HG03565 (cell line): ENCODE measurements at regions not wholly inside any gene's neighbourhood (a gene's known extent, or its start where the extent isn't known, plus 50 kb on each side); places are given as distances from the start of the nearest gene placed in this dataset.
"Not testable (repeated sequence)": the region's sequence is repeated elsewhere in the genome, so short reads cannot be mapped to it uniquely, and the experiment has no call there.

Source experiments
- ATAC-seq: cut with Tn5 transposase; IDR thresholded peaks from one replicate; pipeline ENCODE4 v1.9.1; 2021; ENCODE audit warnings: mild to moderate bottlenecking, moderate library complexity; ENCODE audit not compliant: unreplicated experiment

DNA sequence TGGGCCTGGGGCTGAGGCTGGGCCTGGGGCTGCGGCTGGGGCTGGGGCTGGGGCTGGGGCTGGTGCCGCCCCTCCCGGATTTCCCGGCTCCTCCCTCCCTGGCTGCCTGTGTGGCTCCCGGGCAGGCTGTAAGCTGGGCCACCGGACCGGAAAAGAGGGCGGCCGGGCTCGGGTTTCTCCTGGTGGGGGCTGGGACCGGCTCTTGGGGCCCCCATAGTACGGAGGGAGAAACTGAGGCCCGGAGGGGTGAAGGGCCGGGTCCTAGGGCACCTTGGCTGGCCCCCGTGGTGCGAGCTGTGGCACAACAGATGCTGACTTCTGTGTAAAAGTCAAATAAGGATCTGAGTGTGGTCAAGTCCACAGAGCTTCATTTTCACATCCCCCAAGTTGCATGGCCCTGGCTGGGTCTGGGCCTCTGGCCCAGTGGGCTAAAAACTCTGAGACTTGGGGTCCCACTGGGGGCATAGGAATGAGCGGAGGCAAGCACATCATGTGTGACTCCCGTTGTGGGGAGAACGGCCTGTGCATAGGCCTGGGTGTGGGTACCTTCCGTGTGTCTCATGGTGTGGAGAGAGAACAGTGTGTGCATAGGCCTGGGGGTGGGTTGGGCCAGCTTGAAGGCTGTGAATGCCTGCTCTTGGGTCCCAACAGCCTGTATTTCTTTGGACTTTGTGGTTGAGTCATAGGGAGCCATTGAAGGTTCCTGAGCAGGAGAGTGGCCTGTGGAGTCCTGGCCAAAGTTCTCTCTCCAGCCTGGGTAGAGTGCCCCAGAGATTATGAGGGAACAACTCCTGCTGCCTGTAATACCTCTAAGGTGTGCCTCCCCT is 123.9 kb upstream of the CIBAR2 start:
- ATAC-seq: no peak

DNA sequence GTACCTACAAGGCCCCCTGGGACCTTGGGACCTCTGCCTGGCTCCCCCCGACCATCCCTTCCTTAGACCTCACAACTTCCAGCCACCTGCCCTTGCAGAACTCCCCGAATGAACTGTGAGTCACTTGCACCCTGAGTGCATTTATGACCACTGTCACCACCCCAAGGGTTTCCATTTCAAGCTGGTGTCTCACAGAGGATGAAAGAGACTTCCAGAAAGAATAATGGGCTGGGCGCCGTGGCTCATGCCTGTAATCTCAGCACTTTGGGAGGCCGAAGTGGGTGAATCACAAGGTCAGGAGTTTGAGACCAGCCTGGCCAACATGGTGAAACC is 124.5 kb upstream of the CIBAR2 start:
- ATAC-seq: no peak

DNA sequence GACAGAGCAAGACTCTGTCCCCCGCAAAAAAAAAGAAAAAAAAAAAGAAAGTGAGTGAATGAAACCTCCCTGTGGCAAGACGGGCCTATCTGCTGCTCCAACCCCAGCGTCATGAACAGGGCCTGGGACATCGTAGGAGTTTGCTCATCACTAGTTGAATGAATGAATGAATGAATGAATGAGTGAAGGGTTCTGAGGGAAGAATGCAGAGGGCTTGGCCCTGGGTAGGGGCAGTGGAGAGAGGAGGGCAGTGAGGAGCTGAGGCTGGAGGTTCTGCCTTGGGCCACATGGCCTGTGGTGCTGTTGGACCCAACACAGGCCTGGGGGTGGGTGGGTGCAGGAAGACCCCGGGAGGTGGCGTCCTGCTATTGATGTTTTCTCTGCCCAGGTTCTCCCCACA is 125.5 kb upstream of the CIBAR2 start:
- ATAC-seq: no peak

DNA sequence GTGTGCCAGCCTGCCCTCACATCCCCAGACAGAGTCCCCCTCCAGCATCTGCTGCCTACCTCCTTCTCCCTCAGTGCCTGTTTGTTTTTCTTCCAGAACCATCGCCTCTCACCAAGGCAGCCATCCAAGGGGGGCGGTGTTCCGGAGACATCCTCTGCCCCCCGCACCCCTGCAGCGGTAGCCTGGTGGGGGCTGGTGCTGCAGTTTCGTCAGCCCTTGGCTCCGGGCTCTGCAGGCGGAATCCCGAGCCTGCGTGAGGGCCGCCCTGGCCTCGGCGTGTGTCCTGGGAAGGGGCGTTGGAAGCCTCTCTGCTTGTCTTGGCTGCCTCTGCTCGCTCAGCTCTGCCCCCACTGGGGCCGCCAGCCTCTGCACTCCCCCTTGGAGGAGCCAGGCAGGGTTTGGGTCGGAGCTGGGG is 126.0 kb upstream of the CIBAR2 start:
- ATAC-seq: no peak

DNA sequence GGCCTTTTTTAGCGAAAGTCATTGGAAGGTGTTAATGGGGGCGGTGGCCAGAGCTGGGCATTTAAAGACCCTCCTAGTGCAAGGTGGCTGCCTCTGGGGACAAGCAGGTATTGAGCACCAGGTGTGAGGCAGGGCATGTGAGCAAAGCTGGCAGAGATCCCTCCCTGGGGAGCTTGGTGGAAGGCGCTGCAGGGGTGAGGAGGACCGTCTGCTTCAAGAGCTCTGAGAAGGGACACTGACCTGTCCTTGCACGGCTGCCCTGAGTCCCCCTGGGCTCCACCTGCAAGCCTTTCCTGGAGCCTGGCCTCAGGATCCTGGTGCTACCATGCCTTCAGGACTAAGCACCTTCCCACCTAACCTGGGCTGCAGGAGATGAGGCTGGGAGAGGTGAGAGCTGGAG is 127.0 kb upstream of the CIBAR2 start:
- no peak for ATAC-seq

DNA sequence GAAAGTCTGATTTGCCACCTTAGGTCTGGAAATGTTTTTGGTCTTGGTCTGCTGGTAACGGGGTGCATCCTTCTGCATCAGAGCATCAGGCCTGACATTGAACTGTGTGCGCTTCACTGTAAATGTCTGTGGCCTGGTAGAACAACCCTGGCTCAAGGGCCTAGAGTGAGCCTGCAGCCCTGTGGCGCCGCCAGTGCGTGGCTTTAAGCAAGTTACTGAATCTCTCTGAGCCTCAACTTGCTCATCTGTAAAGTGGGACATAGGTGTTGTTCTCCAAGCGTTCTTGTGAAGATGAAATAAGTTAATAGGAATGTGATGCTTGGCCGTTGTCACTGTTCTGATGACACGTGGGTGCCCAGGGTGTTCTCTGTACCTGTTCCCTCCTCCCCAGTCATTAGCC is 127.6 kb upstream of the CIBAR2 start:
- ATAC-seq: no peak

DNA sequence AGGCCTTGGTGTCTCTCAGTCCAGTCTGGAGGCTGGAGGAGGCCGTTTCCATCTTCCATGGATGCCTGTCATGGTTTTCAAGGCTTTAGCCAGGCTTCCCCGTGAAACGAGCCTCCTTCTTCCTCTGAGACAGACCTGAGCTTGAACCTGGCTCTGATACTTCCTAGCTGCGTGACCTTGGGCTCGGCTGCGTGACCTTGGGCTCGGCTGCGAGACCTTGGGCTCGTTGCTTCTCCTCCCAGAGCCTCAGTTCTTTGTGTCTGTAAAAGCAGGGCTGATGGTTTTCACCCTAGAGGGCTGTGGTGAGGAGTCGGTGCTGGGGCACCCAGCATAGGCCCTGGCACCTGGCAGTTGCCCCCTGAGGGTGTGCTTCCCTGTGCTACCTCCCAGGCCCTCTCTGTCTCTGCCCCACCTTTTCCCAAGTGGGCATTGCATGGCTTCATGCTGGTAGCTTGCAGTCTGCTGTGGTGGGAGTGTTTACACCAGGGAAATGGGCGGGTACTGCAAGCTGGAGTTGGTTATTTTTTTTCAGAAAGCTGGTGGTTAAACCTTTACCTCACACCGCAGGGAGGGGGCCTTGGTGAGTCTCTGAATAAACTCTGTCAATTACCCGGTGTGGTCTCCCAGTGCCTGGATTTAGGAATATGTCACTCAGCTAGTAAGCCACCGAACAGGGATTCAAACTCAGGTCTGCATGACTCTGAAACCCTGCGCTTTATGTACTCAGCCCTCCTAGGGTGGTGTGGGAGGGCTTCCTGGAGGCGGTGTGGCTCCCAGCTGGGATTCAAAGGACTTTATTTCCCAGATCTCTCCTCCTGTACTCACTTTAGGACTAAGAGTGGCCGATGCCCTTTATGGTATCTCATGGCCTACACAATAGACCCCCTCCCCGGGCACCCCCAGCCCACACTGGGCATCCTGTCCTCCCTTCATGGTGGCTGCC is 129.0 kb upstream of the CIBAR2 start:
- ATAC-seq: no peak

DNA sequence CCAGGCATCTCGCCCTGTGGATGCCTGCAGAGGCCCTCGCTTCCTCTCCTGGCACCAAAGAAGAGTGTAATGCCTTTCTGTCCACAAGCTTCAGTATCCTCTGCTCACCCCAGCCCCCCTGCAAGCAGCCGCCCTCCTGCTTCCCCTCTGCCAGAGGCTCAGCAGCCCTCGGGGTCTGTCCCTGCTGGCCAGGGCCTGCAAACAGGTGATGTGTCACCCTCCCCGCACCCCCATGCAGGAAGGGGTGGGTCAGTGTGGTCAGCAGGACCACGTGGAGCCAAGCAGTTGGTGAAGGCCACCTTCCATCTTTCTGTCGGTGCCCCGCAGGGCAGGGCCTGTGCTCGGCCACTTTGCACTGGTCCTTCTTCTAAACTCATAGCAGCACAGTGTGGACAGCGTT is 129.9 kb upstream of the CIBAR2 start:
- ATAC-seq: no peak

DNA sequence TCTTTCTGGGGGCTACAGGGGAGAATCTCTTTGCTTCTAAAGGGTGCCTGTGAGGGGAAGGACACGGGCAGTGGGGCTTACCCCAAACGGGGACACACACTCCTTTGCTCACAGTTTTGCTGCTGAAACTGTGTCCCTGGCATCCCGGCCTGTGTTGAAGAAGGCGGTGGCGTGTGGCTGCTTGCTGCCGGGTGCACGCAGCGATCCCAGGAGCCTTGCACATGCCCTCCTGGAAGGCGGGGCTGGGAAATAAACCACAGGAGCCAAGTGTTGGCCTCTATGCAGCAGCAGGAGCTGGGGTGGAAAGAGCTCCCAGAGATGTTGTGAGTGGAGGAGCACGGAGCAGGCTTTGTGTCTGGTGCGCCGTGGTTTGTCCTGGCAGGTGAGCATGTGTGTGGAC is 131.0 kb upstream of the CIBAR2 start:
- no peak for ATAC-seq

DNA sequence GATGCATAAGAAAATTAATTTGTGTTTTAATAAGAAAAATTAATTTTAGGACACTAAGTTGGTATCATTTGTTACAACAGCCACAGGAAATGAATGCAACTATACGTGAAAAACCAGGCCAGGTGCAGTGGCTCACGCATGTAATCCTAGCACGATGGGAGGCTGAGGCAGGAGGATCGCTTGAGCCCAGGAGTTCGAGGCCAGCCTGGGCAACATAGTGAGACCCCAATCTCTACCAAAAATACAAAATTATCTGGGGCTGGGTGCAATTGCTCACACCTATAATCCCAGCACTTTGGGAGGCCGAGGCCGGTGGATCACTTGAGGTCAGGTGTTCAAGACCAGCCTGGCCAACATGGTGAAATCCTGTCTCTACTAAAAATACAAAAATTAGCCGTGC is 132.2 kb upstream of the CIBAR2 start:
- ATAC-seq: not testable (repeated sequence)

DNA sequence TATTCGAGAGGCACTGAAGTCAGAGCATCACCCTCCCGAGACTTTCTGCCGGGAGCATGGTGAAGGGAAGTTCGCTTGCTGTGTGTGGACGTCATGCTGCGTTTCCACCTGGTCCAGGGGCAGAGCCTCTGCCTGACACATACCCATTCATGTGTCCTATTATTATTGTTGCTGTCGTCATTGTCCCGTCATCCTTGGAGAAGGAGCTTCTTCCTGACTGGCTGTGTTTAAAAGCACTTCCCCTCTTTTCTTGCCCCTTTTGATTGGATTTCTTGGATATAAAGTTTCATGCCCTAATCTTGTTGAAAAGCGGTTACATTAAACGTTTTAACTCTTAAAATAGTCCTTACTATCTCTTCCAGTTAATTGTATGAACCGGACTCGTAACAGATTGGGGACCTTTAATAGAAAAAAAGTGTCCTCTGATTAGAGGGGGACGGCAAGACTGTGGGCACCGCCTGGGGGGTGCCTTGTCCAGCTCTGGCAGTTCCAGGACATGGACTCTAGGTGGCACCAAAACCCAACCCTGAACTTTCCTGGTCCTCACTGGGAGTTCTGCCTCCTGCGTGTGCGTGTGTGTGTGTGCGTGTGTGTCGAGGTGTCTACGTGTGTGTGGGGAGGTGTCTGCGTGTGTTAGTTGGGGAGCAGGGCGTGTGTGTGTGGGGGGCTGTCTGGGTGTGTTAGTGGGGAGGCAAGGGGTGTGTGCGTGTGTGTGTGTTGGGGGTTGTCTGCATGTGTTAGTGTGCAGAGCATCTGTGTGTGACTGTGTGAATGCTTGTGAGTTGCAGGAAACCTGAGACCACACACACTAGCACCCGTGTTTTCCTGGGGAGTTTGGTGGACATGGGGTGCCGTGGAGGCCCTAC is 133.3 kb upstream of the CIBAR2 start:
- ATAC-seq: no peak

DNA sequence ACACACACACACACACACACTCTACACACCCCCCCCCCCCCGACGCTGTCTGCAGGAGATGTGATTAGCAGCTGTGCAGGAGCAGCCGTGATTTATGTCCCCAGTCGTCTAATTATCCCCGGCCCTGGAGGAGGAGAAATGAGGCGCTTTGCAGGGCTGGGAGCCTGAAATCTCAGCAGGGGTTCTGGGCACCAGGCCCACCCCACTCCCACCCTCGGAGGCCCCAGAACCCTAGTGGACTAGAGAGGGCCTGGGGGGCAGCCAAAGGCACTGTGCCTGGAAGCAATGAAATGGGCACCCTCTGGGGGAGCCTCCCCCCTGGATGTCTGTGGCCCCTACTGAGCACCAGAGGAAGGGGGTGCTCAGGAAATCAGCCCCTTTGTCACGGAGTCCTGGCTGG is 134.2 kb upstream of the CIBAR2 start:
- no peak for ATAC-seq

DNA sequence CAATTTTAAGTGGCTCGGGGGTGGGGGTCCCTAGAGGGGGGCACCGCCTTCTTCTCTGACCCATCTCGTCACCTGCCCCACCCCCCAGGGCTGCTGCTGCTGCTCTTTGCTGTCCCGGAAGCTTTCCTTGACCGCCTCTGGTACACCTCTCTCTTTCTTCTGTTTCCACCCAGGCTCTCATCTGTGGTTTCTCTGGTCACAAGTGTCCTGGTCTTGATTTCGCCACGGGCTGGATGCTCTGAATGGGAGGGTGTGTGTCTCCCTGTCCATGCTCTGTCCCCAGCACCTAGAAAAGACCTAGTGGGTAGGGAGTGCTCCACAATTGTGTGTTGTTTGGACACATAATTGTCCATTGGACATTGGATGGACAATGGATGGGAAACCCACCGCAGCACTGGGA is 134.7 kb upstream of the CIBAR2 start:
- ATAC-seq: no peak

DNA sequence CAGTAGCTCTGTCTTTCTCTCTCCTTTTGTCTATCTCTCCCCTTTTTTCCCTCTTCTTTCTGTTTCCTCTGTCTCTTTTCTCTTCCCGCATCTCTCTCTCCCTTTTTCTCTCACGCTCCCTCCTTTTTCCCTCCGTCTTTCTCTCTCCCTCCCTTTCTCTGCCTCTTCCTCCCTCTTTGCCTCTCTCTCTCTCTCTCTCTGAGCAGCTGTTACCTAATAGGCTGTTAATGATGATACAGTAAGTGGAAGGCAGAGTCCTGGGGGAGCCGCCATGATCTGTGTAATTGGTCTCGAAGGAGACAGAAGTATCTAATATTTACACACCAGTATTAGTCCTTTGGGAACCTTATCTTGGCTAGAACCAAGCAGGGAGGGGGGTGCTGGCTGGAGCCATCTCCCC is 136.1 kb upstream of the CIBAR2 start:
- ATAC-seq: no peak

DNA sequence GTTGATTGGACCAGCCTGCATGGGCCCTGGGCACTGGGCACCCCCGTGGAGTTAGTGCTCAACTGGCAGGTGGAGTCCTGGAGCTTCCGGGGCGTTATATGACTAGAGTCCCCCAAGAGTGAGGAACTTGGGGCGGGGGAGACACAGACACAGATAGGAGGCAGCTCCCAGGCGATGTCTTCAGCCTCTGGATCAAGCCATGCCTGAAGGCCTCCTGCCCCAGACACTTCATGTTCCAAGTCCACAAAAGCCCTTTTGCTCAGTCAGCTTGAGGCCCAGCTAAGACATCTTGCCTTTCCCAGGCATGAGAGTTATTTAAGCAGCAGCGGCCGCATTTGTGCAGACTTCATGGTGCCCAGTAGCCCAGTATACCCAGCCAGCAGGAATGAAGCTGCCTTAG is 136.6 kb upstream of the CIBAR2 start:
- no peak for ATAC-seq

DNA sequence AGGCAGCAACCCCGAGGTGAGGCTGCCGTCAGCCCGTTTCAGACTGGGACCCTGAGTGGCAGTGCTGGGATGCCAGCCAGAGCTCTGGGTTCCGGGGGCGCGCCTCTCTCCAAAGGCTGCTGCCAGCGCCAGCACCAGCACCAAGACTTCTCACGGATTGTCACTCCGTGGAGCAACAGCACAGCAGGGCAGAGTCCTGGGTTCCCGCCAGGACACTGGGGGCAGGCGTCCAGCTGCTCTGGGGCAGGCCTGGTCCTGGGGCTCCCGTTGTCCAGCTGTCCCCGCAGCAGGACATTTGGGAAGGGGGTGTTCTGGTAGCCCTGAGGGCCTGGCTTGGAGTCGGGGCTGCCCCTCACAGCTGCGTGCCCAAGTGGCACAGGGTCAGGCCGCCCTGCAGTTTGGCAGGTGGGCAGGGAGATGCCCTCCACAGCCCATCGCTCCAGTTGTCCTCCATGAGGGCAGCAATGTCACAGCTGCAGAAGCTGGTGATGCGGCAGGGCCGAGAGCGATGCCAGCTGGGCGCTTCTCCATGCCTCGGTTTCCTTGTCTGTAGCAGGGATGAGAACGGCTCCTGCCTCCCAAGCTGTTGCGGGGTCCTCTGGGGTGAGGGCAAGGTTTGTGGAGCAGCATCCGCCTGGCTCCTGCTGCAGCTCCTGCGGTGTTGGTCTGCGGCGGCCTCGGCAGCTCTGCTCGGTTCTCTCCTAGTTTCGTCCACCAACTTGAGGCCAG is 137.3 kb upstream of the CIBAR2 start:
- no peak for ATAC-seq

DNA sequence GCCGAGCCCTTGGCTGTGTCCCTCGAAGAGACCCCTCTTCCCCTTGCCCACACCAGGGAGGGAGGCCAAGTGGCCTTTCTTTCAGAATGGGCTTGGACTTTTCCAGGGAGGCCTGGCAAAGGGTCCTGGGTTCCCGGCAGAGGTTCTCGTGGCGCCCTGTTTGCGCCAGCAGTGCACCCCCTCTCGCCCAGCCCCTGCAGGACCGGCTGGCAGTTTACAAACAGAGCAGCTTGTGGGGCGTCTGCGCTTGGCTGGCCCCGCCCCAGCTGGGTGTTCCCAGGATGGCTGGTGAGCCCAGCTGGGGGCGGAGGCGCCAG is 137.8 kb upstream of the CIBAR2 start:
- ATAC-seq: no peak

DNA sequence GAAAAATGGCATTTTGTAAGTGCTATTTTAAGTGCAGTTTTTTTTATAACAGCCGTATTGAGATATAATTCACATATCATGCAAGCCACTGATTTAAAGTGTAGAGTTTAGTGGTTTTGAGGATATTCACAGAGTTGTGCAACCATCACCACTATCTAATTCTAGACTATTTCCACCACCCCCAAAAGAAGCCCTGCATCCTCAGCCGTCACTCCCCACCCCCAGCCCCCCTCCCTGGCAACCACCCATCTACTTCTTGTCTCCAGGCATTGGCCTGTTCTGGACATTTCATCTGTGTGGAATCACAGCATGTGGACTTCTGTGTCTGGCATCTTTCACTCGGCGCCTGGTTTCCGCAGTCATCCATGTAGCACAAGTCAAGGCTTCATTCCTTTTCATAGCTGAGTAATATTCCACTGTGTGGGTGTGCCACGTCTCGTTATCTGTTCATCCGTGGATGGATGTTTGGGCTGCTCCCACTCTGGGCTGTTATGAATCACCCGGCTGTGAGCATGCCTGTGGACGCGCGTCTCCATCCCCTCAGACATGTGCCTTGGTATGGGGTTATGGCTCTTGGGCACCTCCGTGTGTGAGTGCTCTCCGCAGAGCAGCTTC is 138.4 kb upstream of the CIBAR2 start:
- no peak for ATAC-seq

DNA sequence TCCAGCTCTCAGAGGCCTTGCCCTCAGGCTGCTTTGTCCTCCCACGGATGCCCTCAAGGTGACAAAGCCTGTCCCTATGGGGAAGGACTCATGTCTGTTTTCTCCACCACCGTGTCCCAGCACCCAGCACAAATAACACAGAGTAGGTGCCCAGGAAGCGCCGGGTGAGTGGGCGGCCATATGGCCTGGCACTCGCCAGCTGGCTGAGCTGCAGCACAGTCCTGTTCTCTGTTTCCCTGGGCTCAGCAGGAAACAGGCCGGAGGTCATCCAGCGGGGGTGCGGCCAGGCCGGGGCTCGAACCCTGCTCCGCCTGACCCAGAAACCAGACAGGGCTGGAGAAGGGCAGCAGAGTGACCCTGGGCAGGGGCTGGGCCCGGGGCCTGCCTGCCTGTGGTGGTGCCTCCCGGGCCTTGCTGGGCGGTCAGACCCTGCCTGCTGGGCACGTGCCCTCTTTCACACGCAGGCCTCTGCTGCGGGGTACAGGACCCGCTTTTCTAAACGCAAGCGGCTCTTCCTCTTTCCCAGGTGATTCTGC is 139.0 kb upstream of the CIBAR2 start:
- no peak for ATAC-seq

DNA sequence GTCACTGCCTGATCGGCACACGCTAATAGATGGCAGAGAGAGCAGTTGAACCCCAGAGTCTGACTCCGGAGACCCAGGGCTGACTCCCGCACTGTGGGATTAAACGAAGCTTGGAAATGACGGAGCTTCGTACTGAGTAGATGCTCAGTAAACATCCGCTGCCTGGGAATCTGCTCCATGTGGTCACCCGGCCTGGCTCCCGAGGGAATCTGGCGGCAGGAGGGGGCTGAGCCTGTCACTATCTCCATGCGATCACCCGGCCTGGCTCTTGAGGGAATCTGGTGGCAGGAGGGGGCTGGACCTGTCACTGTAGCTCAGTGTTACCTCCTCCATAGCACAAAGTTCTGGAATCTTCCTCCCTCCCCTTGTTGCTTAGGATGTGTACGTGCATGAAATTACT is 139.7 kb upstream of the CIBAR2 start:
- no peak for ATAC-seq
